HG02571 (cell line): ENCODE measurements at regions not wholly inside any gene's neighbourhood (a gene's known extent, or its start where the extent isn't known, plus 50 kb on each side); places are given as distances from the start of the nearest gene placed in this dataset.
"Not testable (repeated sequence)": the region's sequence is repeated elsewhere in the genome, so short reads cannot be mapped to it uniquely, and the experiment has no call there.

Experiments
- ATAC-seq: cut with Tn5 transposase; IDR thresholded peaks from one replicate; pipeline ENCODE4 v1.9.1; 2021; ENCODE audit warnings: mild to moderate bottlenecking, moderate library complexity; ENCODE audit not compliant: unreplicated experiment

DNA sequence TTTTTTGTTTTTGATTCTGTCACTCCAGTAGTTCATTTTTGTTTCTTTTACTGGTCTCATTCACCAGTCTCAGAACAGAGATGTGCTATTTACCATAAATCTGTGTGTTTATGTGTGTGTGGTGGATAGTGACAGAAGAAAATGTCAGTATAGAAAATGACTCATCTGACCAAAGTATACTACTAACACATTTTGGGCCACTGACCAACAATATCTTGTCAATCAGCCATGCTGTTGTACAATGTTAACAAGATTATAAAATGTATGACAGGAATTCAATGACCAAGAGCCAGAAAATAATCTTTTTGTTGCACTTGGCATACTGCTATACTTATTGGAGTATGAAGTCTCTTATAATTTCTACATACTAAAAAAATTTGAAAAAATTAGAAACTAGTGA lies 1081.4 kb upstream of the NRXN1 start:
- no peak for ATAC-seq

- ATAC-seq: no peak
These were observed 1080.2 kb upstream of the NRXN1 start for GRCh38 chr2:52112141-52112540.

DNA sequence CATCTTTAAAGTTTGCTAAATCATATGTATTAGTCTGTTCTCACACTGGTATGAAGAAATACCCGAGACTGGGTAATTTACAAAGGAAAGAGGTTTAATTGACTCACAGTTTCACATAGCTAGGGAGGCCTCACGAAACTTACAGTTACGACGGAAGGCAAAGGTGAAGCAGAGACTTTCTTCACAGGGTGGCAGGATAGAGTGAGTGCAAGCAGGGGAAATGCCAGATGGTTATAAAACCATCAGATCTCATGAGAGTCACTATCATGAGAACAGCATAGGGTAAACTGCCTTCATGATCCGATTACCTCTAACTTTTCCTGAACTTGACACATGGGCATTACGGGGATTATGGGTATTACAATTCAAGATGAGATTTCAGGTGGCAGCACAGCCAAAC lies 1075.2 kb upstream of the NRXN1 start:
- no peak for ATAC-seq

- no peak for ATAC-seq
These were observed 1065.1 kb upstream of the NRXN1 start for GRCh38 chr2:52097071-52097470.

- ATAC-seq: no peak
These were observed 1052.8 kb upstream of the NRXN1 start for GRCh38 chr2:52084759-52085158.

DNA sequence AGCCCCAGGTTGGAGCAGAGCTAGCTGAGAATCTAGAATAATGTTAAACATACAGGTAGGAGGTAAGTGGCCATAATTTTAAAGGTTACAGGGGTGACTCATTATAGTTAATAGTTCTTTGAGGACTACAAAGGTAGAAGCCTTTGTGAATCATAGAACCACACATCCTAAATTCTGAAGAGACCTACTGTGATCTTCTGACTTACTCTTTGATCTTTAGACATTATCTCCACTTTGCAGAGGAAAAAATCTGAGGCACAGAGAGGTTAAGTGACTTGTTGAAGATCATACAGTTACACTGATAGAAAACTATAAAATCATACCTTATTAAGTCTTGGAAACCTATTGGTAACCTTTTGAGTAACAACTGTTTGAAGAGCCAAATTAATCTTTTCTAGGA lies 1051.3 kb upstream of the NRXN1 start:
- ATAC-seq: no peak

- ATAC-seq: no peak
These were observed 1050.7 kb upstream of the NRXN1 start for GRCh38 chr2:52082646-52083045.

GRCh38 chr2:52079602-52080001 lies 1047.7 kb upstream of the NRXN1 start:
- no peak for ATAC-seq

- ATAC-seq: no peak
These were observed 1045.2 kb upstream of the NRXN1 start for GRCh38 chr2:52077159-52077558.

DNA sequence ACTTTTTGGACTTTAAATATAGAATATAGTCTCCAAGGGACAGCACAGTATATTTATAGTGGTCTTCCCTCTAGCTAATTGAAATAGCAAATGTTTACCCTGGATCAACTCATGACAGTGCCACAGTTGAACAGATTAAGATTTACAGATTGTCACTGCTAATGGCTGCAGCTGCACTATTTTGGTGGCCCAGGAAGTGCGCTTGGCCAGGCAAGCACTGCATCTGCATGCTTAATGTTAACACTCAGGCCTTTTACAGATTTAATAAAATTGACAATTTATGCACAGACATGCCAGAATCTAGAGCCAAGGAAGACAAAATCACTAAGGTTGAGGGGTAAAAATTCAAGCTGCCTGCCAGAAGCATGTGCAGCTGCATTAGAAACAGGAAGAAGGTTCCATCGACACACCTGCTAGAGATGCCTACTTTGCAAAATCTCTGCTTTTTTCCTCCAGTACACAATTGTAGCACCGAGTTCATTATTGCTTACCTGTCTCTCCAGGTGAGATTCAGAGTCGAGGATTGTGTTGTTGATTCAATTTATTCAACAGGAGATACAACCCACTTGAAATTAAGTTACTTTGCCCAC lies 1042.3 kb upstream of the NRXN1 start:
- ATAC-seq: no peak

GRCh38 chr2:52072949-52073348 lies 1041.0 kb upstream of the NRXN1 start:
- ATAC-seq: no peak

- ATAC-seq: no peak
These were observed 1038.7 kb upstream of the NRXN1 start for GRCh38 chr2:52070665-52071064.

GRCh38 chr2:52064234-52064633 lies 1032.3 kb upstream of the NRXN1 start:
- no peak for ATAC-seq

GRCh38 chr2:52054824-52055223 lies 1022.9 kb upstream of the NRXN1 start:
- no peak for ATAC-seq

- ATAC-seq: no peak
These were observed 1004.9 kb upstream of the NRXN1 start for GRCh38 chr2:52036853-52037252.

- ATAC-seq: no peak
These were observed 1004.1 kb upstream of the NRXN1 start for GRCh38 chr2:52036024-52036423.

DNA sequence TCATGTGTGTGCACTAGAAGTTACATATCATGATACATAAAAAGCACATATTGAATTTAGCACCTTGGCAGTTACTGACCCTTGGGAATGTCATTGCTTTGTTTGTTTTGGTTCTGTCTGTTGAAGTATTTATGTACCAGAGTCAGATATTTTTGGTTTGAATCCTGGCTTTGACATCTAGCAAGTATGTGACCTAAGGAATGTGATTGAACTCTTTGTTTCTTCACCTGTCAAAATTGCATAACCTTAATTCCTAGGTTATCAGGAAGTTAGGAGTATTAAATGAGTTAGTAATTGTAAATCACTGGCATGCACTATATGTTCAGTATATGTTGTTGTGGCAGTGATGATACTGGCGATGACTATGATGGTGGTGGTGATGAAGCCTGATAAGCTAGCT lies 1003.5 kb upstream of the NRXN1 start:
- no peak for ATAC-seq

DNA sequence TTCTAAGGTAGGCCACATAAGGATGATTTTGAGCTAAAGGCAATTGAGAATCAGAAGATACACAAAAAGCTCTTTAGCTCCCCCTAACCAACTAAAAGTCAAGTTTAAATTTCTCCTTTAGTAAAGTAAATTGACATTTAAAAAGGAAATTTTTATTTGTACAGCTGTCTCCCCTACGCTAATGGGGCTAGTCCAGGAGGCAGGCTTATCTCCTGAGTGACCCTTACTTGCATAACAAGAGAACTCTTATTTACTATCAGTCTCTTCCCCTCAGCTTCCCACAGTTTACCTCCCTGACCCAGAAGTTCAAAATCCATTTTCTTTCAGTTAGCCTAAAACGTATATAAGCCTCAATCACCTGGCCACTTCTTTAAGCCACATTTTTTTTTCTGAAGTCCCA lies 1002.8 kb upstream of the NRXN1 start:
- ATAC-seq: no peak

GRCh38 chr2:52022006-52022405 lies 990.1 kb upstream of the NRXN1 start:
- ATAC-seq: no peak

DNA sequence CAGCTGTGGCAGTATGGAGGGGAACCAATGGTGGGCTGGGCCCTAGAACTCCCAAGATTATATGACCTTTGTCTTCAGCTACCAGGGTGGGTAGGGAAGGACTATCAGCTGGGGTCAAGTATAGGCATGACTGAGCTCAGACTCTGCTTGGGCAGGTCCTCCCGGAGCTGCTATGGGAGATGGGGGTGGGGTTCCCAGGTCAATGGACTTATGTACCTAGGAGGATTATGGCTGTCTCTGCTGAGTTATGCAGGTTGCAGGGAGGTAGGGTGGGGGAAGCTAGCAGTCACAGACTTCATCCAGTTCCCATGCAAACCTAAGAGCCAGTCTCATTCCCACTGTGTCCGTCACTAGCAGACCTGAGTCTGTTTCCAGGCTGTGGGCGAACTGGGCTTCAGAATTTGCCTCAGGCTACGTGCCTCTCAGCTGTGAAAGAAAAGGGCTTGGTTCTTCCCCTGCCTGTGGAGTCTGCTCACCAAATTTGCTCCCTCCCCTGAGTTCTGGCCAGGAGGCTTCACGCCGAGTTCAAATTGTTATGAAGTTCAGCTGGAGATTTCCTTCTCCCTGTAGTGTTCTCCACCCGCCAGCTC lies 985.8 kb upstream of the NRXN1 start:
- ATAC-seq: no peak

DNA sequence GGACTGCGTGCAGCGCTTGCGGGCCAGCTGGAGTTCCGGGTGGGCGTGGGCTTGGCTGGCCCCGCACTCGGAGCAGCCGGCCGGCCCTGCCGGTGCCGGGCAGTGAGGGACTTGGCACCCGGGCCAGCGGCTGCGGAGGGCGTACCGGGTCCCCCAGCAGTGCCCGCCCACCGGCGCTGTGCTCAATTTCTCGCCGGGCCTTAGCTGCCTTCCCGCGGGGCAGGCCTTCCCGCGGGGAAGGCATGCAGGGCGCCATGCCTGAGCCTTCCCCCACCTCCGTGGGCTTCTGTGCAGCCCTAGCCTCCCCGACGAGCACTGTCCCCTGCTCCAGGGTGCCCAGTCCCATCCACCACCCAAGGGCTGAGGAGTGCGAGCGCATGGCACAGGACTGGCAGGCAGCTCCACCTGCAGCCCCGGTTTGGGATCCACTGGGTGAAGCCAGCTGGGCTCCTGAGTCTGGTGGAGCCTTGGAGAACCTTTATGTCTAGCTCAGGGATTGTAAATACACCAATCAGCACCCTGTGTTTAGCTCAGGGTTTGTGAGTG lies 975.0 kb upstream of the NRXN1 start:
- ATAC-seq: not testable (repeated sequence)

DNA sequence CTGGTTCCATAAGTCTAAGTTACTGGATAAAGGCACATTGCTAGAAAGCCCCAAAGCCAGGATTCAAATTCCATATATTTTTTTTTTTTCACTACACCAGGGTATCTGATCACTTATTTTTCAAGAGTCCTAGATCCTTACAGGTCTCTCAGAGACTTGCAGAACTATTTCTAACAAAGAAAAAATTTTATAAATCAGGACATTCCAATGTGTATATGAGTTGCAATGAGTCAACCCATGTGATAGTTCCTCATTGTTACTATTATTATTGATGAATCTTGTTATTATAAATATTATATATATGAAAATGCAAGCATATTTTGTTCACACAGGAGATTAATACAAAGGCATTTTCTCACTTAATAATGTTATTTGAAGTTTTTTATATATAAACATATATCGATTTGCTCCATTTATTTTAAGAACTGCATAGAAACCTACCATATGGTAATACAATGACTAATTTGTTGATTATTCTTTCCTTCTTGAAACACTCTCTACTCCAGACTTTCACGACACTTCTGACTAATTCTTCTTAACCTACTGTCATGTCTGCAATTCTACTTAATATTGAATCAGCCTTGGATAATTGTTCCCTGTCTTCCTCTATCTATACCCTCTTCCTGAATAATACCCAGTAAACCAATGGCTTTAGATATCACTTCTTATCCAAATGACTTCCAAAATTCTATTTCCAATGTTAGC lies 968.4 kb upstream of the NRXN1 start:
- ATAC-seq: no peak
